Common myeloid progenitor, CD34-positive (primary cell): ENCODE measurements at regions not wholly inside any gene's neighbourhood (a gene's known extent, or its start where the extent isn't known, plus 50 kb on each side); places are given as distances from the start of the nearest gene placed in this dataset.

ENCODE experiments used
- CTCF ChIA-PET: fragments of 350-600 bp; sonication (Branson Sonifier 250); formaldehyde crosslinking; loops from one replicate; lab custom pipeline; 2021; ENCODE audit warnings: antibody characterized with exemption; lab: Charles Lee
- POLR2A ChIA-PET: fragments of 350-600 bp; sonication (Branson Sonifier 250); formaldehyde crosslinking; loops from one replicate; lab custom pipeline; 2021; ENCODE audit warnings: antibody characterized with exemption; lab: Charles Lee
- DNase-seq, 3 donors: peaks; one replicate each; pipeline versions ENCODE4 v3.0.0 to v3.0.0-alpha.2; 2013
- H3K27ac ChIP-seq, 2 experiments: 1 replicate in 1 of 2; 2 replicates in 1 of 2; pipeline ENCODE4 v1.7.0; 2013; ENCODE audit warnings: inconsistent platforms in 2 of 2, low read length in 2 of 2, mild to moderate bottlenecking in 2 of 2, low read depth in 1 of 2, moderate library complexity in 1 of 2; ENCODE audit not compliant: severe bottlenecking in 2 of 2, insufficient read depth in 1 of 2, poor library complexity in 1 of 2
- H3K27me3 ChIP-seq, 5 experiments: replicated peaks in 2 of 5; 1 replicate in 3 of 5; 2 replicates in 2 of 5; pipeline versions ENCODE4 v1.6.1 to v1.7.0; 2013; ENCODE audit warnings: low read length in 4 of 5, mild to moderate bottlenecking in 2 of 5, moderate library complexity in 2 of 5, inconsistent platforms in 1 of 5; ENCODE audit not compliant: insufficient read depth in 5 of 5, control insufficient read depth in 4 of 5
- H3K36me3 ChIP-seq, 4 experiments: 1 replicate in 2 of 4; 2 replicates in 2 of 4; pipeline versions ENCODE4 v1.6.1 to v1.7.0; 2013; ENCODE audit warnings: low read length in 3 of 4, control low read depth in 1 of 4, mild to moderate bottlenecking in 1 of 4; ENCODE audit not compliant: control insufficient read depth in 4 of 4, insufficient read depth in 4 of 4
- H3K4me1 ChIP-seq, 4 experiments: 1 replicate in 3 of 4; 2 replicates in 1 of 4; pipeline versions ENCODE4 v1.6.1 to v1.7.1; 2013; ENCODE audit warnings: low read length in 3 of 4, mild to moderate bottlenecking in 3 of 4, control low read depth in 1 of 4, inconsistent platforms in 1 of 4, moderate library complexity in 1 of 4; ENCODE audit not compliant: control insufficient read depth in 4 of 4, insufficient read depth in 4 of 4; ENCODE audit errors: control extremely low read depth in 1 of 4
- H3K4me3 ChIP-seq, 7 experiments: 1 replicate in 4 of 7; 2 replicates in 3 of 7; pipeline versions ENCODE4 v1.5.1 to v1.7.0; 2013; ENCODE audit warnings: mild to moderate bottlenecking in 7 of 7, low read length in 6 of 7, moderate library complexity in 6 of 7, inconsistent platforms in 2 of 7, low read depth in 2 of 7, control low read depth in 1 of 7; ENCODE audit not compliant: insufficient read depth in 4 of 7, control insufficient read depth in 1 of 7; ENCODE audit errors: extremely low read depth in 1 of 7
- H3K9me3 ChIP-seq, 5 experiments: 1 replicate in 4 of 5; 2 replicates in 1 of 5; pipeline versions ENCODE4 v1.6.1 to v1.7.1; 2013; ENCODE audit warnings: low read length in 4 of 5, mild to moderate bottlenecking in 2 of 5, inconsistent platforms in 1 of 5, low read depth in 1 of 5, moderate library complexity in 1 of 5; ENCODE audit not compliant: control insufficient read depth in 4 of 5, insufficient read depth in 2 of 5; ENCODE audit errors: control extremely low read depth in 1 of 5
- WGBS: methylation state at CpG from one replicate; pipeline ENCODE4 v1.1.5; 2013; ENCODE audit not compliant: insufficient coverage; 5-methylcytosine and 5-hydroxymethylcytosine counted together

- CTCF ChIA-PET: no interaction called here
- POLR2A ChIA-PET: no interaction called here
- Histone ChIP-seq H3K27me3 (no peaks in the 10 kb centered on the region), H3K36me3 (no peaks in the 10 kb centered on the region), H3K4me1 (no peaks in the 10 kb centered on the region), H3K4me3 (no peak overlapping the region), H3K9me3 (no peaks in the 10 kb centered on the region), H3K27ac (no peak overlapping the region)
- DNase-seq: no peak
- 40% methylated on average over 1 of the region's 2 CpGs for WGBS
Observed at GRCh38 chr4:62835631-62836030, 1573.6 kb downstream of the TECRL start.

- Histone ChIP-seq H3K27me3 (no peaks in the 10 kb centered on the region), H3K4me3 (no peak overlapping the region), H3K36me3 (no peaks in the 10 kb centered on the region), H3K9me3 (no peaks in the 10 kb centered on the region), H3K4me1 (no peaks in the 10 kb centered on the region), H3K27ac (no peak overlapping the region)
- WGBS: no CpG with 5 or more reads among the region's 1 CpG
- DNase-seq: no peak
- POLR2A ChIA-PET: interaction anchor here (0.7 kb wide), 1 partner anchor 234 kb away, joined by 3 read pairs; no protein-coding TSS in a partner anchor
- CTCF ChIA-PET: interaction anchor here (0.6 kb wide), 1 partner anchor 260 kb away, joined by 3 read pairs; no protein-coding TSS in a partner anchor
Observed at GRCh38 chr4:62822306-62822705, 1586.9 kb downstream of the TECRL start.

GRCh38 chr4:62816566-62816965 lies 1592.7 kb downstream of the TECRL start:
- no peaks in the 10 kb centered on the region for H3K4me1 ChIP-seq
- no peak for DNase-seq
- 46% methylated on average over 25 of the region's 25 CpGs for WGBS
- H3K27me3 ChIP-seq: peaks cover 0 to 2% (median 0%) of the 10 kb centered on the region in 5 experiments
- CTCF ChIA-PET: no interaction called here
- no peak overlapping the region for H3K4me3 ChIP-seq
- POLR2A ChIA-PET: no interaction called here
- no peaks in the 10 kb centered on the region for H3K36me3 ChIP-seq
- H3K27ac ChIP-seq: no peak overlapping the region
- H3K9me3 ChIP-seq: no peaks in the 10 kb centered on the region

- ChIA-PET CTCF (no interaction called here), POLR2A (no interaction called here)
- Histone ChIP-seq H3K4me1 (no peaks in the 10 kb centered on the region), H3K4me3 (no peak overlapping the region), H3K27me3 (peaks cover 0 to 2% (median 0%) of the 10 kb centered on the region in 5 experiments), H3K9me3 (no peaks in the 10 kb centered on the region), H3K27ac (no peak overlapping the region), H3K36me3 (no peaks in the 10 kb centered on the region)
- WGBS: 10% methylated on average over 2 of the region's 3 CpGs
- DNase-seq: no peak
Observed at GRCh38 chr4:62814510-62815047, 1594.7 kb downstream of the TECRL start.

- ChIA-PET CTCF (no interaction called here), POLR2A (no interaction called here)
- no peaks in the 10 kb centered on the region for H3K4me1 ChIP-seq
- H3K27ac ChIP-seq: no peak overlapping the region
- no peaks in the 10 kb centered on the region for H3K9me3 ChIP-seq
- no peak overlapping the region for H3K4me3 ChIP-seq
- WGBS: 67% methylated on average over 1 of the region's 5 CpGs
- no peak for DNase-seq
- H3K36me3 ChIP-seq: no peaks in the 10 kb centered on the region
- no peaks in the 10 kb centered on the region for H3K27me3 ChIP-seq
Observed at GRCh38 chr4:62806816-62807215, 1602.4 kb downstream of the TECRL start.

- Histone ChIP-seq H3K9me3 (no peaks in the 10 kb centered on the region), H3K4me3 (no peak overlapping the region), H3K27ac (no peak overlapping the region), H3K36me3 (no peaks in the 10 kb centered on the region), H3K4me1 (no peaks in the 10 kb centered on the region), H3K27me3 (no peaks in the 10 kb centered on the region)
- no CpG with 5 or more reads among the region's 2 CpGs for WGBS
- ChIA-PET POLR2A (no interaction called here), CTCF (no interaction called here)
- no peak for DNase-seq
Observed at GRCh38 chr4:62804075-62804474, 1603.9 kb downstream of the ADGRL3 start.

GRCh38 chr4:62797221-62797620 lies 1597.1 kb downstream of the ADGRL3 start:
- DNase-seq: no peak
- POLR2A ChIA-PET: no interaction called here
- no peaks in the 10 kb centered on the region for H3K4me1 ChIP-seq
- H3K36me3 ChIP-seq: no peaks in the 10 kb centered on the region
- CTCF ChIA-PET: no interaction called here
- H3K9me3 ChIP-seq: no peaks in the 10 kb centered on the region
- no peaks in the 10 kb centered on the region for H3K27me3 ChIP-seq
- H3K27ac ChIP-seq: no peak overlapping the region
- WGBS: no CpG with 5 or more reads among the region's 1 CpG
- H3K4me3 ChIP-seq: no peak overlapping the region
